ACC112 (cell line): ENCODE measurements at regions not wholly inside any gene's neighbourhood (a gene's known extent, or its start where the extent isn't known, plus 50 kb on each side); places are given as distances from the start of the nearest gene placed in this dataset.

Source experiments
- H2AFZ ChIP-seq: fragments of 200-600 bp; sonication (generic); one replicate; pipeline ENCODE4 v1.6.0; 2017; ENCODE audit warnings: antibody characterized with exemption, low read length; ENCODE audit not compliant: unreplicated experiment
- H3K27ac ChIP-seq: fragments of 200-600 bp; sonication (generic); 2 replicates; pipeline ENCODE4 v1.5.1; 2014; ENCODE audit warnings: low read depth, mild to moderate bottlenecking, antibody characterized with exemption, low read length, moderate library complexity
- H3K27me3 ChIP-seq: fragments of 200-600 bp; sonication (generic); 2 replicates; pipeline ENCODE4 v1.6.1; 2014; ENCODE audit warnings: mild to moderate bottlenecking, antibody characterized with exemption, low read length, moderate library complexity, mixed read lengths; ENCODE audit not compliant: insufficient read depth
- H3K36me3 ChIP-seq: fragments of 200-600 bp; sonication (generic); 2 replicates; pipeline ENCODE4 v1.6.1; 2016; ENCODE audit warnings: mild to moderate bottlenecking, antibody characterized with exemption, low read length, moderate library complexity, mixed read lengths; ENCODE audit not compliant: insufficient read depth
- H3K4me1 ChIP-seq: fragments of 200-600 bp; sonication (generic); one replicate; pipeline ENCODE4 v1.6.1; 2016; ENCODE audit warnings: low read length, mixed read lengths; ENCODE audit not compliant: insufficient read depth, unreplicated experiment, control insufficient read depth
- H3K4me3 ChIP-seq: fragments of 200-600 bp; sonication (generic); 2 replicates; pipeline ENCODE4 v1.5.1; 2014; ENCODE audit warnings: mild to moderate bottlenecking, low read depth, low read length
- H3K79me2 ChIP-seq: fragments of 200-600 bp; sonication (generic); one replicate; pipeline ENCODE4 v1.6.0; 2016; ENCODE audit warnings: low read length; ENCODE audit not compliant: control insufficient read depth, unreplicated experiment, insufficient read depth

- Histone ChIP-seq H3K27ac (no peak overlapping the region), H2AFZ (no peak overlapping the region), H3K27me3 (no peaks in the 10 kb centered on the region), H3K4me1 (peaks cover 21% of the 10 kb centered on the region), H3K79me2 (no peaks in the 10 kb centered on the region), H3K4me3 (no peak overlapping the region), H3K36me3 (no peaks in the 10 kb centered on the region)
Observed at GRCh38 chr3:115384381-115384780, 237.3 kb upstream of the ZBTB20 start.

GRCh38 chr3:115385774-115386730, 237.3 kb upstream of the GAP43 start:
- no peaks in the 10 kb centered on the region for H3K36me3 ChIP-seq
- no peaks in the 10 kb centered on the region for H3K27me3 ChIP-seq
- no peaks in the 10 kb centered on the region for H3K79me2 ChIP-seq
- H3K27ac ChIP-seq: no peak overlapping the region
- no peak overlapping the region for H3K4me3 ChIP-seq
- H2AFZ ChIP-seq: no peak overlapping the region
- peaks cover 21% of the 10 kb centered on the region for H3K4me1 ChIP-seq

- Histone ChIP-seq H2AFZ (no peak overlapping the region), H3K36me3 (no peaks in the 10 kb centered on the region), H3K4me3 (no peak overlapping the region), H3K27ac (no peak overlapping the region), H3K4me1 (peaks cover 14% of the 10 kb centered on the region), H3K27me3 (no peaks in the 10 kb centered on the region), H3K79me2 (no peaks in the 10 kb centered on the region)
Observed at GRCh38 chr3:115388166-115388565, 235.1 kb upstream of the GAP43 start.

- Histone ChIP-seq H2AFZ (no peak overlapping the region), H3K36me3 (no peaks in the 10 kb centered on the region), H3K4me3 (no peak overlapping the region), H3K27me3 (no peaks in the 10 kb centered on the region), H3K27ac (no peak overlapping the region), H3K4me1 (peaks cover 13% of the 10 kb centered on the region), H3K79me2 (no peaks in the 10 kb centered on the region)
Observed at GRCh38 chr3:115388811-115389210, 234.5 kb upstream of the GAP43 start.

- Histone ChIP-seq H3K79me2 (no peaks in the 10 kb centered on the region), H2AFZ (peak overlapping the region; percentile 12), H3K4me3 (no peak overlapping the region; the same call in 1 of the 2 replicates), H3K27ac (peak overlapping the region; percentile 81), H3K27me3 (no peaks in the 10 kb centered on the region), H3K4me1 (peaks cover 43% of the 10 kb centered on the region), H3K36me3 (no peaks in the 10 kb centered on the region)
Observed at GRCh38 chr3:115396801-115397200, 226.5 kb upstream of the GAP43 start.

GRCh38 chr3:115397433-115397832, 225.9 kb upstream of the GAP43 start:
- Histone ChIP-seq H3K36me3 (no peaks in the 10 kb centered on the region), H3K4me1 (peaks cover 49% of the 10 kb centered on the region), H3K4me3 (no peak overlapping the region; the same call in 1 of the 2 replicates), H2AFZ (peak overlapping the region; percentile 64), H3K79me2 (no peaks in the 10 kb centered on the region), H3K27me3 (no peaks in the 10 kb centered on the region), H3K27ac (peak overlapping the region; percentile 81)

- Histone ChIP-seq H3K4me1 (peaks cover 59% of the 10 kb centered on the region), H3K79me2 (no peaks in the 10 kb centered on the region), H3K36me3 (no peaks in the 10 kb centered on the region), H3K4me3 (no peak overlapping the region), H3K27ac (no peak overlapping the region), H3K27me3 (no peaks in the 10 kb centered on the region), H2AFZ (no peak overlapping the region)
Observed at GRCh38 chr3:115398506-115398905, 224.8 kb upstream of the GAP43 start.

GRCh38 chr3:115399750-115400149, 223.6 kb upstream of the GAP43 start:
- no peaks in the 10 kb centered on the region for H3K36me3 ChIP-seq
- H3K27me3 ChIP-seq: no peaks in the 10 kb centered on the region
- H2AFZ ChIP-seq: no peak overlapping the region
- no peaks in the 10 kb centered on the region for H3K79me2 ChIP-seq
- H3K27ac ChIP-seq: no peak overlapping the region
- peaks cover 63% of the 10 kb centered on the region for H3K4me1 ChIP-seq
- no peak overlapping the region for H3K4me3 ChIP-seq

GRCh38 chr3:115401298-115401697, 222.0 kb upstream of the GAP43 start:
- Histone ChIP-seq H3K79me2 (no peaks in the 10 kb centered on the region), H3K36me3 (no peaks in the 10 kb centered on the region), H3K27ac (peak overlapping the region; percentile 99), H3K4me3 (peak overlapping the region; percentile 46; the same call in 1 of the 2 replicates), H3K4me1 (peaks cover 66% of the 10 kb centered on the region), H3K27me3 (no peaks in the 10 kb centered on the region), H2AFZ (peak overlapping the region; percentile 84)

GRCh38 chr3:115401851-115402501, 221.3 kb upstream of the GAP43 start:
- Histone ChIP-seq H3K27ac (peak overlapping the region; percentile 99), H3K4me3 (peak overlapping the region; percentile 46; the same call in 1 of the 2 replicates), H3K79me2 (no peaks in the 10 kb centered on the region), H3K36me3 (no peaks in the 10 kb centered on the region), H2AFZ (peak overlapping the region; percentile 84), H3K4me1 (peaks cover 61% of the 10 kb centered on the region), H3K27me3 (no peaks in the 10 kb centered on the region)
